WTC11 (cell line): ENCODE measurements at regions not wholly inside any gene's neighbourhood (a gene's known extent, or its start where the extent isn't known, plus 50 kb on each side); places are given as distances from the start of the nearest gene placed in this dataset.

Experiments used
- ATF1 ChIP-seq: sonication (generic); formaldehyde crosslinking; IDR thresholded peaks from 2 replicates; pipeline ENCODE4 v1.8.1; 2023; ENCODE audit warnings: mild to moderate bottlenecking, moderate library complexity, missing genetic modification reagents
- JUN ChIP-seq: sonication (generic); formaldehyde crosslinking; IDR thresholded peaks from 2 replicates; pipeline ENCODE4 v1.8.0; 2023; ENCODE audit warnings: mild to moderate bottlenecking, missing genetic modification reagents
- MLX ChIP-seq: sonication (generic); formaldehyde crosslinking; IDR thresholded peaks from 2 replicates; pipeline ENCODE4 v1.8.1; 2023; ENCODE audit warnings: mild to moderate bottlenecking, missing genetic modification reagents, moderate library complexity
- NFE2L1 ChIP-seq: sonication (generic); formaldehyde crosslinking; IDR thresholded peaks from 2 replicates; pipeline ENCODE4 v1.8.1; 2023; ENCODE audit warnings: missing genetic modification reagents
- NFYB ChIP-seq: sonication (generic); formaldehyde crosslinking; conservative IDR thresholded peaks from 2 replicates; pipeline ENCODE4 v1.8.0; 2022; ENCODE audit warnings: low read depth, missing genetic modification reagents
- SMAD3 ChIP-seq: sonication (generic); formaldehyde crosslinking; IDR thresholded peaks from 2 replicates; pipeline ENCODE4 v1.8.0; 2022; ENCODE audit warnings: missing genetic modification reagents, mild to moderate bottlenecking, borderline replicate concordance
- SP1 ChIP-seq: sonication (generic); formaldehyde crosslinking; conservative IDR thresholded peaks from 2 replicates; pipeline ENCODE4 v1.8.1; 2022; ENCODE audit warnings: missing genetic modification reagents
- TP53 ChIP-seq: sonication (generic); formaldehyde crosslinking; IDR thresholded peaks from 2 replicates; pipeline ENCODE4 v1.8.1; 2023; ENCODE audit warnings: mild to moderate bottlenecking, missing genetic modification reagents
- TF ChIP-seq, protein P1 (sequence below): fragments of 200-600 bp; IDR thresholded peaks from 2 replicates; pipeline ENCODE4 v1.8.0; 2022; ENCODE audit warnings: antibody characterized with exemption
- TF ChIP-seq, protein P2 (sequence below): sonication (generic); formaldehyde crosslinking; IDR thresholded peaks from 2 replicates; pipeline ENCODE4 v1.8.1; 2023; ENCODE audit warnings: mild to moderate bottlenecking, missing genetic modification reagents, moderate library complexity
- TF ChIP-seq, protein P3 (sequence below): sonication (generic); formaldehyde crosslinking; conservative IDR thresholded peaks from 2 replicates; pipeline ENCODE4 v1.8.1; 2022; ENCODE audit warnings: mild to moderate bottlenecking, missing genetic modification reagents
- TF ChIP-seq, protein P4 (sequence below): sonication (generic); formaldehyde crosslinking; IDR thresholded peaks from 2 replicates; pipeline ENCODE4 v1.8.0; 2022; ENCODE audit warnings: mild to moderate bottlenecking, missing genetic modification reagents
- TF ChIP-seq, protein P5 (sequence below): sonication (generic); formaldehyde crosslinking; IDR thresholded peaks from 2 replicates; pipeline ENCODE4 v1.8.0; 2022; ENCODE audit warnings: mild to moderate bottlenecking, missing genetic modification reagents

- TF ChIP-seq, protein P1, sequence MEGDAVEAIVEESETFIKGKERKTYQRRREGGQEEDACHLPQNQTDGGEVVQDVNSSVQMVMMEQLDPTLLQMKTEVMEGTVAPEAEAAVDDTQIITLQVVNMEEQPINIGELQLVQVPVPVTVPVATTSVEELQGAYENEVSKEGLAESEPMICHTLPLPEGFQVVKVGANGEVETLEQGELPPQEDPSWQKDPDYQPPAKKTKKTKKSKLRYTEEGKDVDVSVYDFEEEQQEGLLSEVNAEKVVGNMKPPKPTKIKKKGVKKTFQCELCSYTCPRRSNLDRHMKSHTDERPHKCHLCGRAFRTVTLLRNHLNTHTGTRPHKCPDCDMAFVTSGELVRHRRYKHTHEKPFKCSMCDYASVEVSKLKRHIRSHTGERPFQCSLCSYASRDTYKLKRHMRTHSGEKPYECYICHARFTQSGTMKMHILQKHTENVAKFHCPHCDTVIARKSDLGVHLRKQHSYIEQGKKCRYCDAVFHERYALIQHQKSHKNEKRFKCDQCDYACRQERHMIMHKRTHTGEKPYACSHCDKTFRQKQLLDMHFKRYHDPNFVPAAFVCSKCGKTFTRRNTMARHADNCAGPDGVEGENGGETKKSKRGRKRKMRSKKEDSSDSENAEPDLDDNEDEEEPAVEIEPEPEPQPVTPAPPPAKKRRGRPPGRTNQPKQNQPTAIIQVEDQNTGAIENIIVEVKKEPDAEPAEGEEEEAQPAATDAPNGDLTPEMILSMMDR: no peak
- TF ChIP-seq, protein P2, sequence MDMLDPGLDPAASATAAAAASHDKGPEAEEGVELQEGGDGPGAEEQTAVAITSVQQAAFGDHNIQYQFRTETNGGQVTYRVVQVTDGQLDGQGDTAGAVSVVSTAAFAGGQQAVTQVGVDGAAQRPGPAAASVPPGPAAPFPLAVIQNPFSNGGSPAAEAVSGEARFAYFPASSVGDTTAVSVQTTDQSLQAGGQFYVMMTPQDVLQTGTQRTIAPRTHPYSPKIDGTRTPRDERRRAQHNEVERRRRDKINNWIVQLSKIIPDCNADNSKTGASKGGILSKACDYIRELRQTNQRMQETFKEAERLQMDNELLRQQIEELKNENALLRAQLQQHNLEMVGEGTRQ (CRISPR knock-in tag): no peak
- TF ChIP-seq JUN (CRISPR knock-in tag): no peak
- TF ChIP-seq MLX (CRISPR knock-in tag): no peak
- TF ChIP-seq ATF1 (CRISPR knock-in tag): no peak
- TF ChIP-seq SP1: no peak
- TF ChIP-seq TP53 (CRISPR knock-in tag): no peak
- no peak for TF ChIP-seq NFYB (CRISPR knock-in tag)
- TF ChIP-seq, protein P3, sequence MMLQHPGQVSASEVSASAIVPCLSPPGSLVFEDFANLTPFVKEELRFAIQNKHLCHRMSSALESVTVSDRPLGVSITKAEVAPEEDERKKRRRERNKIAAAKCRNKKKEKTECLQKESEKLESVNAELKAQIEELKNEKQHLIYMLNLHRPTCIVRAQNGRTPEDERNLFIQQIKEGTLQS: no peak
- TF ChIP-seq SMAD3 (CRISPR knock-in tag): no peak
- TF ChIP-seq, protein P4, sequence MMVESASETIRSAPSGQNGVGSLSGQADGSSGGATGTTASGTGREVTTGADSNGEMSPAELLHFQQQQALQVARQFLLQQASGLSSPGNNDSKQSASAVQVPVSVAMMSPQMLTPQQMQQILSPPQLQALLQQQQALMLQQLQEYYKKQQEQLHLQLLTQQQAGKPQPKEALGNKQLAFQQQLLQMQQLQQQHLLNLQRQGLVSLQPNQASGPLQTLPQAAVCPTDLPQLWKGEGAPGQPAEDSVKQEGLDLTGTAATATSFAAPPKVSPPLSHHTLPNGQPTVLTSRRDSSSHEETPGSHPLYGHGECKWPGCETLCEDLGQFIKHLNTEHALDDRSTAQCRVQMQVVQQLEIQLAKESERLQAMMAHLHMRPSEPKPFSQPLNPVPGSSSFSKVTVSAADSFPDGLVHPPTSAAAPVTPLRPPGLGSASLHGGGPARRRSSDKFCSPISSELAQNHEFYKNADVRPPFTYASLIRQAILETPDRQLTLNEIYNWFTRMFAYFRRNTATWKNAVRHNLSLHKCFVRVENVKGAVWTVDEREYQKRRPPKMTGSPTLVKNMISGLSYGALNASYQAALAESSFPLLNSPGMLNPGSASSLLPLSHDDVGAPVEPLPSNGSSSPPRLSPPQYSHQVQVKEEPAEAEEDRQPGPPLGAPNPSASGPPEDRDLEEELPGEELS (CRISPR knock-in tag): no peak
- no peak for TF ChIP-seq NFE2L1 (CRISPR knock-in tag)
- TF ChIP-seq, protein P5, sequence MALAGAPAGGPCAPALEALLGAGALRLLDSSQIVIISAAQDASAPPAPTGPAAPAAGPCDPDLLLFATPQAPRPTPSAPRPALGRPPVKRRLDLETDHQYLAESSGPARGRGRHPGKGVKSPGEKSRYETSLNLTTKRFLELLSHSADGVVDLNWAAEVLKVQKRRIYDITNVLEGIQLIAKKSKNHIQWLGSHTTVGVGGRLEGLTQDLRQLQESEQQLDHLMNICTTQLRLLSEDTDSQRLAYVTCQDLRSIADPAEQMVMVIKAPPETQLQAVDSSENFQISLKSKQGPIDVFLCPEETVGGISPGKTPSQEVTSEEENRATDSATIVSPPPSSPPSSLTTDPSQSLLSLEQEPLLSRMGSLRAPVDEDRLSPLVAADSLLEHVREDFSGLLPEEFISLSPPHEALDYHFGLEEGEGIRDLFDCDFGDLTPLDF: no peak
These were observed 959.0 kb downstream of the C4orf33 start for GRCh38 chr4:130054908-130055307.
